ENCODE measurements at regions not wholly inside any gene's neighbourhood (a gene's known extent, or its start where the extent isn't known, plus 50 kb on each side); places are given as distances from the start of the nearest gene placed in this dataset.

GRCh38 chr12:5305425-5305824 lies 126.5 kb upstream of the NTF3 start:
- no peak for TF ChIP-seq GATA3 (IDR thresholded peaks at IDR 0.05; ENCODE audit: low read depth, low read length)
- no peak for TF ChIP-seq GATA2 (IDR thresholded peaks at IDR 0.05; ENCODE audit: low read depth, low read length)

- no peak for TF ChIP-seq GATA2 (IDR thresholded peaks at IDR 0.05; ENCODE audit: low read depth, low read length)
- TF ChIP-seq GATA3 (IDR thresholded peaks at IDR 0.05; ENCODE audit: low read depth, low read length), result no peak
These were observed 125.9 kb upstream of the NTF3 start for GRCh38 chr12:5305886-5306545.

GRCh38 chr12:5307065-5307464 lies 124.8 kb upstream of the NTF3 start:
- TF ChIP-seq GATA3 (IDR thresholded peaks at IDR 0.05; ENCODE audit: low read depth, low read length) (no peak), GATA2 (IDR thresholded peaks at IDR 0.05; ENCODE audit: low read depth, low read length) (no peak)

- TF ChIP-seq GATA2 (IDR thresholded peaks at IDR 0.05; ENCODE audit: low read depth, low read length), result no peak
- no peak for TF ChIP-seq GATA3 (IDR thresholded peaks at IDR 0.05; ENCODE audit: low read depth, low read length)
These were observed 123.7 kb upstream of the NTF3 start for GRCh38 chr12:5308216-5308615.

DNA sequence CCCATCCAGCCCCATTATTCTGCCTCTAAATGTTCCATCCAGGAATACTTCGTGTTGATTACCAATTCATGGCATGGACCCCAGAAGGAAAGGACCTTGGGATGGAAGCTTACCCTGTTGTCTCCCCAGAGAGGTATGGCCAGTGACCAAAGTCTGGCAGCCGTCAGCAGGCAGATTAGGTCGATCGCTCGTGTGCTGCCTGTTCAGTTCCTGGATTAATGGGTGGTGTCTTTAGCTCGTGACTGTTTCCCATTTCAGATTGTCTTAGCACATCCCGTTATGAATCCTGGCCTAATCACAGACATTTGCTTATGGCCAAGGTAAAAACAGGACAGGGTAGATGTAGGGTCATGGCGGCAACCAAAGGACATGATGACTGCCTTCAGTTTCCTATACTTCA lies 122.9 kb upstream of the NTF3 start:
- TF ChIP-seq GATA3 (IDR thresholded peaks at IDR 0.05; ENCODE audit: low read depth, low read length) (no peak), GATA2 (IDR thresholded peaks at IDR 0.05; ENCODE audit: low read depth, low read length) (no peak)

GRCh38 chr12:5309654-5310053 lies 122.3 kb upstream of the NTF3 start:
- no peak for TF ChIP-seq GATA3 (IDR thresholded peaks at IDR 0.05; ENCODE audit: low read depth, low read length)
- TF ChIP-seq GATA2 (IDR thresholded peaks at IDR 0.05; ENCODE audit: low read depth, low read length), result no peak

GRCh38 chr12:5310151-5310550 lies 121.8 kb upstream of the NTF3 start:
- TF ChIP-seq GATA2 (IDR thresholded peaks at IDR 0.05; ENCODE audit: low read depth, low read length), result no peak
- no peak for TF ChIP-seq GATA3 (IDR thresholded peaks at IDR 0.05; ENCODE audit: low read depth, low read length)

DNA sequence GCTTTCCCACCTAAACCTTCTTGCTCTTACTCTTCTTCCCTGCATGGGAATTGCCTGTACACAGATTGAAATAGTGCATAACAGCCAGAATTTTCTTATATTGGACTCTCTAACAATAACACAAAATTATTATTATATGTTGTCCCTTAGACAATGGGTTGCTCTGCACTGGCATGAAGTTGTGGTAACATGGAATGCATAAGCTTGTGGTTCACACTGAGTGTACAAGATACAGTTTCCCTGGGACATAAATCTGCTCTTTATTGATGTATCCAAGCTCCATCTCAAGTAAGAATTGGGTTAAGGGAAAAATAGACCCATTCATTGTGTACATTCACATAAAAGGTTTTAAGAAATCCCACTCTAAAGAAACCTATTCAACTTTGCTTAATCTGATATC lies 114.4 kb upstream of the NTF3 start:
- TF ChIP-seq GATA2 (IDR thresholded peaks at IDR 0.05; ENCODE audit: low read depth, low read length), result no peak

DNA sequence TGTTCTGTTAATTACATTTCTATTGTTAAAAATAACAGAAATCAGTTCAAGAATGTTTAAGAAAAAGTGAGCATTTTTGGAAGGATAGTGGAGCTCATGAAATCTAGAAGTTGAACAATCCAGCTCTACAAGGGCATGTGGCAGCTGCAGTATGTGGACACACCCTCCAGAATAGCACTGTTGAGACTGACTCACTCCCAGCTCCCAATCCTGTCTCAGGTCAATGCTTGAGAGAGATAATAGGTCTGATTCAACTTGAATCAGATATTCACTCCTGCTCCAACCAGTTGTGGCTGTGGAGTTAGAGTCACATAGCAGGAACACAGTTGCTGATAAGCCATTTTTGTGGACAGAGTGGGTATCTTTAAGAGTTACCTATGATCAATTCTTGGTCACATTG lies 113.0 kb upstream of the NTF3 start:
- TF ChIP-seq GATA3 (IDR thresholded peaks at IDR 0.05; ENCODE audit: low read depth, low read length) (no peak), GATA2 (IDR thresholded peaks at IDR 0.05; ENCODE audit: low read depth, low read length) (no peak)

GRCh38 chr12:5328669-5329517 lies 103.0 kb upstream of the NTF3 start:
- TF ChIP-seq GATA2 (IDR thresholded peaks at IDR 0.05; ENCODE audit: low read depth, low read length), result no peak
- TF ChIP-seq GATA3 (IDR thresholded peaks at IDR 0.05; ENCODE audit: low read depth, low read length), result no peak

DNA sequence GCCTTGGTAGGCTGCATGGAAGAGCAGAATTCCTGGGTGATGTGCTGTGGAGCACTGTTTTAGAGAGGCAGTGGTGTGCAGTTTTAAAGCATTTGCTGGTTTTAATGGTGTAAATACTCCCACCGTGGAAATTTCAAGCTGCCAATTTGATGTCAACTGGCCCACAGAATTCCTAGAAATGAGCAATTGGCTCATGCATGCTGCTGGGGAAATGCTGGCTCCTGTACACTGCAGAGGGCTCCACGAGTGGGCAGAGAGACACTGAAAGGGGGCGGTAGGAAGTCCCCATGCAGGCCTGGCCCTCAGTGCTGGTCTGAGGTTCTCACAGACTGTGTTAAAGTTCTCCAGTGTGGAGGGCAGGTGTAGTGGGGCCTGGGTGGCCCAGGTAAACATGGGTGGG lies 99.4 kb upstream of the NTF3 start:
- TF ChIP-seq GATA3 (IDR thresholded peaks at IDR 0.05; ENCODE audit: low read depth, low read length) (no peak), GATA2 (IDR thresholded peaks at IDR 0.05; ENCODE audit: low read depth, low read length) (no peak)

DNA sequence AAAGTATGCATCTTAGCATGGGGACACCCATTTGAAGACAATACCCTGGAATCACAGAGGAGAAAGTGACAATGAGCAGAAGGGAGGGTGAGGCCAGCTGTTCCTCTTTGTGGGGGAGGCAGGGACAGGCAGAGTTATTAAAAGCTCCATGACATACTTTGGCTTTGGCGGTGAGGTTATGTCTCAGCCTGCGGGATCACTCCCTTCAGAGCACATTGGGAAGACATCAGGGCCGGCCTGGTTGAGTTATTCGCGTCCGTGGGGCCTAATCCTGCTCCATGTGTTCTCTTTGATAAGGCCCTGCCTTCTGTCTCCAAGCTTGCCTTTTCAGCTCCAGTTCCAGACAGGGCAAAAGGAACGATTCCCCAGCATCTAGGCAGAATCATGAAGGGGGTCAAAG lies 98.8 kb upstream of the NTF3 start:
- TF ChIP-seq GATA3 (IDR thresholded peaks at IDR 0.05; ENCODE audit: low read depth, low read length) (no peak), GATA2 (IDR thresholded peaks at IDR 0.05; ENCODE audit: low read depth, low read length) (no peak)

GRCh38 chr12:5335069-5335468 lies 96.8 kb upstream of the NTF3 start:
- TF ChIP-seq GATA2 (IDR thresholded peaks at IDR 0.05; ENCODE audit: low read depth, low read length) (no peak), GATA3 (IDR thresholded peaks at IDR 0.05; ENCODE audit: low read depth, low read length) (no peak)

- no peak for TF ChIP-seq GATA2 (IDR thresholded peaks at IDR 0.05; ENCODE audit: low read depth, low read length)
- TF ChIP-seq GATA3 (IDR thresholded peaks at IDR 0.05; ENCODE audit: low read depth, low read length), result no peak
These were observed 88.2 kb upstream of the NTF3 start for GRCh38 chr12:5343711-5344110.

GRCh38 chr12:5344131-5344530 lies 87.8 kb upstream of the NTF3 start:
- TF ChIP-seq GATA3 (IDR thresholded peaks at IDR 0.05; ENCODE audit: low read depth, low read length), result no peak
- no peak for TF ChIP-seq GATA2 (IDR thresholded peaks at IDR 0.05; ENCODE audit: low read depth, low read length)
